HepG2 (cell line): ENCODE measurements at regions not wholly inside any gene's neighbourhood (a gene's known extent, or its start where the extent isn't known, plus 50 kb on each side); places are given as distances from the start of the nearest gene placed in this dataset.

Source experiments
- ATAC-seq: fragments of 200-7000 bp; cut with Tn5 transposase; 3 replicates; pipeline ENCODE4 v1.9.1; 2020; ENCODE audit warnings: mild to moderate bottlenecking, moderate library complexity
- BruUV-seq: library from RNA; stranded (reverse); fragments of 400-500 nt; replicated peaks from 2 replicates; lab custom pipeline; 2021; lab: Mats Ljungman, UMichigan
- CTCF ChIA-PET: fragments of 300-600 bp; formaldehyde crosslinking; extraction: SDS; loops from one replicate; lab custom pipeline; 2021; ENCODE audit warnings: low total read pairs, inconsistent platforms, low intra/inter-chr PET ratio; lab: Yijun Ruan, JAX
- POLR2A ChIA-PET: fragments of 350-600 bp; sonication (Branson Sonifier 250); formaldehyde crosslinking; loops from one replicate; lab custom pipeline; 2020; ENCODE audit warnings: antibody characterized with exemption, inconsistent platforms; lab: Yijun Ruan, JAX
- DNase-seq: peaks from one replicate; pipeline ENCODE4 v3.0.0-alpha.2; 2015; ENCODE audit warnings: low spot score
- FAIRE-seq: peaks from 3 replicates; lab custom pipeline; 2011; peaks lifted over from hg19 to GRCh38; lab: Jason Lieb, UNC
- H2AFZ ChIP-seq: one replicate; pipeline ENCODE4 v1.6.1; 2011; ENCODE audit warnings: low read length, inconsistent platforms
- H3K27ac ChIP-seq: fragments of 300-600 bp; 3 replicates; pipeline ENCODE4 v1.8.0; 2011; ENCODE audit warnings: mixed run types, mild to moderate bottlenecking, mixed read lengths, low read length, inconsistent platforms; ENCODE audit not compliant: insufficient read depth; ENCODE audit errors: extremely low read length
- H3K27me3 ChIP-seq, 2 experiments: fragments of 200-600 bp in 1 of 2; 2 replicates in 1 of 2; 3 replicates in 1 of 2; pipeline versions ENCODE4 v1.6.0 to v1.8.0; 2011; ENCODE audit warnings: low read length in 2 of 2, mild to moderate bottlenecking in 2 of 2, moderate library complexity in 2 of 2, inconsistent platforms in 1 of 2; ENCODE audit not compliant: insufficient read depth in 2 of 2, control insufficient read depth in 1 of 2
- H3K36me3 ChIP-seq, 2 experiments: fragments of 200-600 bp in 1 of 2; replicated peaks in 1 of 2; 2 replicates in 1 of 2; 3 replicates in 1 of 2; pipeline versions ENCODE4 v1.5.1 to v1.8.0; 2011; ENCODE audit warnings: low read length in 2 of 2, inconsistent platforms in 1 of 2; ENCODE audit not compliant: insufficient read depth in 2 of 2, control insufficient read depth in 1 of 2
- H3K4me1 ChIP-seq: 2 replicates; pipeline ENCODE4 v1.5.1; 2012; ENCODE audit warnings: low read length, inconsistent platforms; ENCODE audit not compliant: insufficient read depth
- H3K4me2 ChIP-seq: 2 replicates; pipeline ENCODE4 v1.6.0; 2011; ENCODE audit warnings: low read depth, low read length, inconsistent platforms
- H3K4me3 ChIP-seq, 3 experiments: fragments of 200-600 bp in 1 of 3; sonication (generic), shearing (Covaris generic) in 1 of 3; replicated peaks in 1 of 3; 2 replicates each; pipeline ENCODE4 v1.5.1; 2011 to 2016; ENCODE audit warnings: low read length in 3 of 3, inconsistent platforms in 2 of 3, low read depth in 2 of 3, mild to moderate bottlenecking in 2 of 3, control low read depth in 1 of 3, mixed read lengths in 1 of 3; ENCODE audit not compliant: insufficient read depth in 1 of 3
- H3K79me2 ChIP-seq: one replicate; pipeline ENCODE4 v1.6.1; 2011; ENCODE audit warnings: low read length, inconsistent platforms; ENCODE audit not compliant: insufficient read depth
- H3K9ac ChIP-seq: 2 replicates; pipeline ENCODE4 v1.6.0; 2011; ENCODE audit warnings: mild to moderate bottlenecking, low read depth, low read length, inconsistent platforms; ENCODE audit not compliant: insufficient read depth
- H3K9me3 ChIP-seq: 2 replicates; pipeline ENCODE4 v1.5.1; 2012; ENCODE audit warnings: mild to moderate bottlenecking, low read length
- H4K20me1 ChIP-seq: 2 replicates; pipeline ENCODE4 v1.6.0; 2011; ENCODE audit warnings: inconsistent platforms, mild to moderate bottlenecking, low read length, moderate library complexity; ENCODE audit not compliant: insufficient read depth
- ATRX ChIP-seq: sonication (generic); formaldehyde crosslinking; IDR thresholded peaks from 2 replicates; pipeline ENCODE4 v1.4.0; 2020; ENCODE audit warnings: missing genetic modification reagents, borderline replicate concordance
- CSRNP2 ChIP-seq: sonication (generic); formaldehyde crosslinking; conservative IDR thresholded peaks from 2 replicates; pipeline ENCODE4 v1.8.0; 2022; ENCODE audit warnings: low read depth, missing genetic modification reagents
- FOXP4 ChIP-seq: sonication (generic); formaldehyde crosslinking; IDR thresholded peaks from 2 replicates; pipeline ENCODE4 v1.4.0; 2020; ENCODE audit warnings: missing genetic modification reagents
- GATA4 ChIP-seq: sonication (generic); IDR thresholded peaks from 2 replicates; pipeline ENCODE4 v1.6.1; 2016; ENCODE audit warnings: antibody characterized with exemption, low read depth, borderline replicate concordance
- GFI1 ChIP-seq: sonication (generic); formaldehyde crosslinking; IDR thresholded peaks from 2 replicates; pipeline ENCODE4 v1.5.0; 2020; ENCODE audit warnings: missing genetic modification reagents, mild to moderate bottlenecking, borderline replicate concordance
- HOXA5 ChIP-seq: sonication (generic); formaldehyde crosslinking; IDR thresholded peaks from 2 replicates; pipeline ENCODE4 v1.4.0; 2020; ENCODE audit warnings: missing genetic modification reagents
- JUN ChIP-seq: sonication (generic); formaldehyde crosslinking; IDR thresholded peaks from 2 replicates; pipeline ENCODE4 v1.4.0; 2020; ENCODE audit warnings: mild to moderate bottlenecking, missing genetic modification reagents
- POGZ ChIP-seq: sonication (generic); formaldehyde crosslinking; IDR thresholded peaks from 2 replicates; pipeline ENCODE4 v1.4.0; 2020; ENCODE audit warnings: mild to moderate bottlenecking, missing genetic modification reagents
- RFX5 ChIP-seq: IDR thresholded peaks from 2 replicates; pipeline ENCODE4 v1.6.1; 2011; ENCODE audit warnings: low read depth, low read length, improper control_type of control experiment
- SKI ChIP-seq: fragments of 450-650 bp; IDR thresholded peaks from one replicate; pipeline ENCODE4 v1.6.1; 2018; ENCODE audit warnings: mild to moderate bottlenecking; ENCODE audit not compliant: partially characterized antibody
- TFAP4 ChIP-seq: sonication (generic); IDR thresholded peaks from 2 replicates; pipeline ENCODE4 v1.6.1; 2016; ENCODE audit warnings: low read depth, borderline replicate concordance
- WIZ ChIP-seq: sonication (generic); formaldehyde crosslinking; IDR thresholded peaks from 2 replicates; pipeline ENCODE4 v1.5.1; 2020; ENCODE audit warnings: mild to moderate bottlenecking, missing genetic modification reagents
- ZBTB49 ChIP-seq: sonication (generic); formaldehyde crosslinking; IDR thresholded peaks from 2 replicates; pipeline ENCODE4 v1.4.0; 2020; ENCODE audit warnings: missing genetic modification reagents, borderline replicate concordance
- ZNF17 ChIP-seq: sonication (generic); formaldehyde crosslinking; IDR thresholded peaks from 2 replicates; pipeline ENCODE4 v1.5.0; 2020; ENCODE audit warnings: mild to moderate bottlenecking, missing genetic modification reagents
- ZNF605 ChIP-seq: sonication (generic); formaldehyde crosslinking; IDR thresholded peaks from 2 replicates; pipeline ENCODE4 v1.8.0; 2022; ENCODE audit warnings: mild to moderate bottlenecking, missing genetic modification reagents
- ZNF672 ChIP-seq: sonication (generic); formaldehyde crosslinking; IDR thresholded peaks from 2 replicates; pipeline ENCODE4 v1.8.1; 2022; ENCODE audit warnings: missing genetic modification reagents
- WGBS: methylation state at CpG from one replicate; pipeline ENCODE4 v1.1.6; 2017; ENCODE audit warnings: low lambda C conversion rate; 5-methylcytosine and 5-hydroxymethylcytosine counted together
- in situ Hi-C: cut with HindIII; loops from 2 replicates; pipeline ENCODE4 v1.10.0; 2017; ENCODE audit warnings: low pct_unique_long_range_greater_than_20kb; ENCODE audit not compliant: extremely low pct_ligation_motif_present
- intact Hi-C: fragments of 100-400 bp; cut with micrococcal nuclease; formaldehyde crosslinking; loops from one replicate; pipeline ENCODE4 v1.10.0; 2022; ENCODE audit not compliant: unreplicated experiment

GRCh38 chr15:93327364-93327763 is 238.4 kb upstream of the RGMA start (continued):
- TF ChIP-seq WIZ (CRISPR knock-in tag) (no peak), ZNF672 (CRISPR knock-in tag) (no peak), FOXP4 (CRISPR knock-in tag) (no peak)
- TF ChIP-seq, all 625 proteins: peak for 0

GRCh38 chr15:93324186-93324975 is 235.4 kb upstream of the RGMA start:
- Histone ChIP-seq H3K27ac (no peak overlapping the region), H3K4me2 (no peak overlapping the region), H3K27me3 (no peaks in the 10 kb centered on the region; a peak in 2 of 5 replicates), H3K79me2 (no peaks in the 10 kb centered on the region), H3K36me3 (no peaks in the 10 kb centered on the region), H2AFZ (no peak overlapping the region), H3K9ac (no peak overlapping the region), H3K9me3 (no peaks in the 10 kb centered on the region), H3K4me3 (no peak overlapping the region), H4K20me1 (no peaks in the 10 kb centered on the region), H3K4me1 (peaks cover 21% of the 10 kb centered on the region)
- ChIA-PET CTCF (no interaction called here), POLR2A (no interaction called here)
- in situ Hi-C loops: no loop called here
- intact Hi-C loops: no loop called here
- 33% methylated on average over 2 of the region's 5 CpGs for WGBS
- no TSS peak for BruUV-seq
- DNase-seq (no peak), FAIRE-seq (no peak), ATAC-seq (no peak)
- TF ChIP-seq ATRX (CRISPR knock-in tag) (no peak), RFX5 (no peak), JUN (CRISPR knock-in tag) (no peak), SKI (no peak), ZNF17 (CRISPR knock-in tag) (no peak), CSRNP2 (CRISPR knock-in tag) (no peak), GATA4 (no peak), ZBTB49 (CRISPR knock-in tag) (no peak), TFAP4 (no peak), HOXA5 (no peak), ZNF605 (CRISPR knock-in tag) (no peak), POGZ (CRISPR knock-in tag) (no peak), GFI1 (CRISPR knock-in tag) (no peak)
